ENCODE measurements at regions not wholly inside any gene's neighbourhood (a gene's known extent, or its start where the extent isn't known, plus 50 kb on each side); places are given as distances from the start of the nearest gene placed in this dataset.

- no peak for TF ChIP-seq CTCF (conservative IDR thresholded peaks at IDR 0.05; ENCODE audit: low read depth, low read length)
- TF ChIP-seq EZH2 (IDR thresholded peaks at IDR 0.05; ENCODE audit: borderline replicate concordance, low read depth, low read length, poor library complexity, severe bottlenecking): no peak
Observed at GRCh38 chr14:87323191-87323590, 669.8 kb downstream of the GALC start.
